Esophagus squamous epithelium (tissue), 5 donors: ENCODE measurements at regions not wholly inside any gene's neighbourhood (a gene's known extent, or its start where the extent isn't known, plus 50 kb on each side); places are given as distances from the start of the nearest gene placed in this dataset.

ENCODE experiments used
- DNase-seq: peaks from one replicate; lab custom pipeline; 2025; lab: John Stamatoyannopoulos, UW
- H3K27ac ChIP-seq, 4 donors: fragments of 200-600 bp; sonication (generic); one replicate each; pipeline ENCODE4 v1.5.1; 2016 to 2019; ENCODE audit warnings: mild to moderate bottlenecking in 1 of 4
- H3K27me3 ChIP-seq, 4 donors: fragments of 200-600 bp; sonication (generic); 1 replicate in 3 of 4; 2 replicates in 1 of 4; pipeline versions ENCODE4 v1.5.1 to v1.6.0; 2017 to 2021; ENCODE audit warnings: antibody characterized with exemption in 1 of 4
- H3K36me3 ChIP-seq, 3 donors: fragments of 200-600 bp; sonication (generic); one replicate each; pipeline ENCODE4 v1.5.1; 2016 to 2019
- H3K4me1 ChIP-seq, 3 donors: fragments of 200-600 bp; sonication (generic); one replicate each; pipeline ENCODE4 v1.5.1; 2017 to 2019
- H3K4me3 ChIP-seq, 4 donors: fragments of 200-600 bp; sonication (generic); 1 replicate in 3 of 4; 2 replicates in 1 of 4; pipeline ENCODE4 v1.5.1; 2016 to 2019; ENCODE audit warnings: mild to moderate bottlenecking in 2 of 4, moderate library complexity in 1 of 4
- H3K9me3 ChIP-seq, 3 donors: fragments of 200-600 bp; sonication (generic); one replicate each; pipeline ENCODE4 v1.5.1; 2016 to 2019
- CTCF ChIP-seq, 6 experiments: fragments of 450-650 bp in 4 of 6; fragments of 200-600 bp in 2 of 6; sonication (generic) in 2 of 6; IDR thresholded peaks; one replicate each; pipeline ENCODE4 v1.5.1; 2016 to 2019; ENCODE audit warnings: antibody characterized with exemption in 6 of 6, mild to moderate bottlenecking in 4 of 6, moderate library complexity in 4 of 6
- POLR2A ChIP-seq, 4 donors: fragments of 450-650 bp; IDR thresholded peaks; one replicate each; pipeline ENCODE4 v1.6.1; 2017; ENCODE audit warnings: antibody characterized with exemption in 4 of 4, mild to moderate bottlenecking in 4 of 4, moderate library complexity in 3 of 4
- WGBS, 2 donors: methylation state at CpG; one replicate each; pipeline ENCODE4 v1.1.5; 2018; 5-methylcytosine and 5-hydroxymethylcytosine counted together
- intact Hi-C: fragments of 100-400 bp; cut with DNase I; formaldehyde crosslinking; loops from one replicate; pipeline ENCODE4 v1.15.0; 2022
- donor health status: DM: yes; HTN: yes; CAD: no.

- Histone ChIP-seq H3K27me3 (no peaks in the 10 kb centered on the region), H3K36me3 (no peaks in the 10 kb centered on the region), H3K9me3 (no peaks in the 10 kb centered on the region), H3K4me1 (no peaks in the 10 kb centered on the region), H3K27ac (no peak overlapping the region), H3K4me3 (no peak overlapping the region)
- no peak for TF ChIP-seq CTCF (IDR thresholded peaks at IDR 0.05)
- no peak for DNase-seq
- intact Hi-C loops = no loop called here
- 33 to 44% methylated on average over 2 of the region's 2 CpGs for WGBS, 2 donors
These were observed 113.8 kb upstream of the COL1A2 start for GRCh38 chr7:94280851-94281250.

GRCh38 chr7:94284104-94284503, 110.6 kb upstream of the COL1A2 start:
- no peaks in the 10 kb centered on the region for H3K9me3 ChIP-seq
- intact Hi-C loops = no loop called here
- TF ChIP-seq CTCF (IDR thresholded peaks at IDR 0.05) = no peak
- no peak for TF ChIP-seq POLR2A (IDR thresholded peaks at IDR 0.05)
- no peaks in the 10 kb centered on the region for H3K27me3 ChIP-seq
- DNase-seq = no peak
- no peak overlapping the region for H3K27ac ChIP-seq
- H3K36me3 ChIP-seq = no peaks in the 10 kb centered on the region
- 25 to 34% methylated on average over 2 of the region's 2 CpGs for WGBS, 2 donors
- H3K4me1 ChIP-seq = no peaks in the 10 kb centered on the region
- H3K4me3 ChIP-seq = no peak overlapping the region

- DNase-seq = no peak
- intact Hi-C loops = no loop called here
- no peak overlapping the region for H3K4me3 ChIP-seq
- TF ChIP-seq CTCF (IDR thresholded peaks at IDR 0.05) (no peak), POLR2A (IDR thresholded peaks at IDR 0.05) (no peak)
- no peaks in the 10 kb centered on the region for H3K27me3 ChIP-seq
- no peaks in the 10 kb centered on the region for H3K9me3 ChIP-seq
- 19 to 32% methylated on average over 1 of the region's 1 CpG for WGBS, 2 donors
- no peak overlapping the region for H3K27ac ChIP-seq
- H3K36me3 ChIP-seq = no peaks in the 10 kb centered on the region
- no peaks in the 10 kb centered on the region for H3K4me1 ChIP-seq
These were observed 108.6 kb upstream of the COL1A2 start for GRCh38 chr7:94286111-94286510.

GRCh38 chr7:94288096-94288495, 106.6 kb upstream of the COL1A2 start:
- Histone ChIP-seq H3K4me1 (no peaks in the 10 kb centered on the region), H3K36me3 (no peaks in the 10 kb centered on the region), H3K4me3 (no peak overlapping the region), H3K27me3 (no peaks in the 10 kb centered on the region), H3K9me3 (no peaks in the 10 kb centered on the region), H3K27ac (no peak overlapping the region)
- no peak for TF ChIP-seq CTCF (IDR thresholded peaks at IDR 0.05)
- TF ChIP-seq POLR2A (IDR thresholded peaks at IDR 0.05) = no peak
- intact Hi-C loops = no loop called here
- 50 to 81% methylated on average over 1 of the region's 1 CpG for WGBS, 2 donors
- no peak for DNase-seq

- no peaks in the 10 kb centered on the region for H3K9me3 ChIP-seq
- H3K27ac ChIP-seq = no peak overlapping the region
- no peaks in the 10 kb centered on the region for H3K27me3 ChIP-seq
- H3K36me3 ChIP-seq = no peaks in the 10 kb centered on the region
- H3K4me3 ChIP-seq = no peak overlapping the region
- WGBS, 2 donors = 30 to 36% methylated on average over 1 of the region's 1 CpG
- intact Hi-C loops = no loop called here
- TF ChIP-seq POLR2A (IDR thresholded peaks at IDR 0.05) (no peak), CTCF (IDR thresholded peaks at IDR 0.05) (peak in 5 of 6 experiments; percentile 36 to 73 (median 62))
- H3K4me1 ChIP-seq = no peaks in the 10 kb centered on the region
- no peak for DNase-seq
These were observed 105.6 kb upstream of the COL1A2 start for GRCh38 chr7:94289071-94289470.
